ENCODE measurements at regions not wholly inside any gene's neighbourhood (a gene's known extent, or its start where the extent isn't known, plus 50 kb on each side); places are given as distances from the start of the nearest gene placed in this dataset.
"Not testable (repeated sequence)": the region's sequence is repeated elsewhere in the genome, so short reads cannot be mapped to it uniquely, and the experiment has no call there.

GRCh38 chr3:22371036-22371435 lies 620.0 kb upstream of the ZNF385D start:
- Histone ChIP-seq H3K4me3 (ENCODE audit: low read length) (no peak overlapping the region), H3K9me3 (ENCODE audit: control insufficient read depth, low read depth, low read length) (no peaks in the 10 kb centered on the region), H3K4me1 (ENCODE audit: control insufficient read depth, insufficient read depth, low read length) (no peaks in the 10 kb centered on the region), H3K27me3 (ENCODE audit: control insufficient read depth, insufficient read depth, low read length) (peaks cover 30% of the 10 kb centered on the region), H3K36me3 (ENCODE audit: control insufficient read depth, insufficient read depth, low read length) (no peaks in the 10 kb centered on the region), H3K27ac (ENCODE audit: low read length) (no peak overlapping the region)
- no CpG with 5 or more reads among the region's 8 CpGs for WGBS (ENCODE audit: insufficient coverage, low lambda C conversion rate)
- no peak for DNase-seq

DNA sequence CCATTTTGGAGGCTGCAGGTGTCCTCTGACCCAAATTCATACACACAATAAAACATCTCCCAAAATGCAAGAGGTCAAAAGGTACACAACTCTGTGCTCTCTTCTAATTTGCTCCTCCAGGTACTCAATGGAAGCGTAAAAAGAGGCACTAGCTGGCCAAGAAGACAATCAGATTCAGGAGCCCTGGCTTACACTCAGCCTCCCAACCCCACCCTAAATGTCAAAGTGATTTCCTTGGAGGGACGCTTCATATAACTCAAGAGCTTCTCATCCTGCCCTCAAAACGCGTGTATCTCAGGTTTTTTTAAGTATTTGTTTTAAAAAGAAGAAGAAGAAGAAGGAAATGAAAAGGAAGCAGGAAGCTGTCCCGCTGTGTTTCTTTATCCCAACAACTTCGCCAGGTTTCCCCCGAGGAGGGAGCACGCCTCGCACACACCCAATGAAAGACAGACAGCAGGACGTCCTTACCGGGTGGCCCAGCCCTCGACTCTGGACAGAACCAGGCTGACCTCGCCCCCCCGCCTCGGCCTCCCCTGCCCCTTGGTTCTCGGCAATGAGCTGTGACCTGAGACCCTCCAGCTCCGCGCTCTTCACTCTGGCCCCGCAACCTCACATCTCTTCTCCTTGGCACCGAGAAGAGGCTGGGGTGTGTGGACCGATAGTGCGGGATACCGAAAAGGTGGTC lies 620.7 kb upstream of the ZNF385D start:
- 30% methylated on average over 2 of the region's 23 CpGs for WGBS (ENCODE audit: insufficient coverage, low lambda C conversion rate)
- Histone ChIP-seq H3K27me3 (ENCODE audit: control insufficient read depth, insufficient read depth, low read length) (peaks cover 30% of the 10 kb centered on the region), H3K9me3 (ENCODE audit: control insufficient read depth, low read depth, low read length) (no peaks in the 10 kb centered on the region), H3K4me3 (ENCODE audit: low read length) (peak overlapping the region; percentile 23), H3K27ac (ENCODE audit: low read length) (no peak overlapping the region), H3K36me3 (ENCODE audit: control insufficient read depth, insufficient read depth, low read length) (no peaks in the 10 kb centered on the region), H3K4me1 (ENCODE audit: control insufficient read depth, insufficient read depth, low read length) (no peaks in the 10 kb centered on the region)
- no peak for DNase-seq

GRCh38 chr3:22372292-22373062 lies 621.5 kb upstream of the ZNF385D start:
- Histone ChIP-seq H3K27ac (ENCODE audit: low read length) (no peak overlapping the region), H3K4me3 (ENCODE audit: low read length) (peak overlapping the region; percentile 23), H3K9me3 (ENCODE audit: control insufficient read depth, low read depth, low read length) (no peaks in the 10 kb centered on the region), H3K36me3 (ENCODE audit: control insufficient read depth, insufficient read depth, low read length) (no peaks in the 10 kb centered on the region), H3K4me1 (ENCODE audit: control insufficient read depth, insufficient read depth, low read length) (no peaks in the 10 kb centered on the region), H3K27me3 (ENCODE audit: control insufficient read depth, insufficient read depth, low read length) (peaks cover 30% of the 10 kb centered on the region)
- peak in 1 of 2 donors; percentile 9 for DNase-seq
- 27% methylated on average over 4 of the region's 74 CpGs for WGBS (ENCODE audit: insufficient coverage, low lambda C conversion rate)

DNA sequence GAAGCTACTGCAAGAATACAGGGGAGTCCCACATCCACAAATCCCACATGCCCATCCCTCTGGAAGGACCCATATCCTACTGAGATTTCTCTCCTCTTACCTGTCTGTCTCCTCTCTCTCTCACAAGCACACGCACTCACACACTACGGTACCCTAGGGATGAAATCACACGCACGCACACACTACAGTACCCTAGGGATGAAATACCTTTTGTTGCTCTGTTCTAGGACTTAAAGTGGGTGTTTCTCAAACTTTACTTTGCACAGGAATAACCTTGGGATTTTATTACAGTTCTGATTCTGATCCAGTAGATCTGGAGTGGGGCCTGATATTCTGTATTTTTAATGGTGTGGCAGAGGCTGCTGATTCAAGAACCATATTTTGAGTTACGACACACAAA lies 622.2 kb upstream of the ZNF385D start:
- Histone ChIP-seq H3K27ac (ENCODE audit: low read length) (no peak overlapping the region), H3K36me3 (ENCODE audit: control insufficient read depth, insufficient read depth, low read length) (no peaks in the 10 kb centered on the region), H3K9me3 (ENCODE audit: control insufficient read depth, low read depth, low read length) (no peaks in the 10 kb centered on the region), H3K4me3 (ENCODE audit: low read length) (no peak overlapping the region), H3K27me3 (ENCODE audit: control insufficient read depth, insufficient read depth, low read length) (peaks cover 30% of the 10 kb centered on the region), H3K4me1 (ENCODE audit: control insufficient read depth, insufficient read depth, low read length) (no peaks in the 10 kb centered on the region)
- WGBS (ENCODE audit: insufficient coverage, low lambda C conversion rate) = no CpG with 5 or more reads among the region's 5 CpGs
- DNase-seq = no peak

DNA sequence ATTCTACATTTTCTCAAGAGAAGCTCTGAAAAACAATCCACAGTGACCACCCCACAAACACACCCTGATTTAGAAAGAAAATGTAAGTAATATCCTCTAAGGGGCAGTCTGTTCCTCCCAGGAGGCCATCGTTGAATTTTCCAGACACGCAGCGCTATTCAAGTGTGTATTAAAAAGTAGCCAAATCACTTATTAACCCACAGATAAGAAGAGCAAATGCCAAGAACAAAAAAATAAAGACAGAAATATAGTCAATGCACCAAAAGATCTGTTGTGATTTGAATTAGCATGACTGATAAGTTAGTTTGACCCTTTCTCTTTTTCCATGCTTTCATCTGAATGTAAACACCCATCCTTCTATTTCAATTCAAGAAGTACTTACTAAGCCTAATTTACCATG lies 622.8 kb upstream of the ZNF385D start:
- Histone ChIP-seq H3K27ac (ENCODE audit: low read length) (no peak overlapping the region), H3K4me1 (ENCODE audit: control insufficient read depth, insufficient read depth, low read length) (no peaks in the 10 kb centered on the region), H3K27me3 (ENCODE audit: control insufficient read depth, insufficient read depth, low read length) (peaks cover 30% of the 10 kb centered on the region), H3K4me3 (ENCODE audit: low read length) (no peak overlapping the region), H3K9me3 (ENCODE audit: control insufficient read depth, low read depth, low read length) (no peaks in the 10 kb centered on the region), H3K36me3 (ENCODE audit: control insufficient read depth, insufficient read depth, low read length) (no peaks in the 10 kb centered on the region)
- DNase-seq = no peak
- WGBS (ENCODE audit: insufficient coverage, low lambda C conversion rate) = 90% methylated on average over 2 of the region's 3 CpGs

- H3K27me3 ChIP-seq (ENCODE audit: control insufficient read depth, insufficient read depth, low read length) = peaks cover 14% of the 10 kb centered on the region
- DNase-seq = no peak
- no peaks in the 10 kb centered on the region for H3K4me1 ChIP-seq (ENCODE audit: control insufficient read depth, insufficient read depth, low read length)
- no peak overlapping the region for H3K27ac ChIP-seq (ENCODE audit: low read length)
- H3K9me3 ChIP-seq (ENCODE audit: control insufficient read depth, low read depth, low read length) = no peaks in the 10 kb centered on the region
- no peak overlapping the region for H3K4me3 ChIP-seq (ENCODE audit: low read length)
- H3K36me3 ChIP-seq (ENCODE audit: control insufficient read depth, insufficient read depth, low read length) = no peaks in the 10 kb centered on the region
Measured at GRCh38 chr3:22377421-22377820, 626.4 kb upstream of the ZNF385D start.

- DNase-seq = no peak
- no peak overlapping the region for H3K4me3 ChIP-seq (ENCODE audit: low read length)
- no peaks in the 10 kb centered on the region for H3K36me3 ChIP-seq (ENCODE audit: control insufficient read depth, insufficient read depth, low read length)
- H3K27me3 ChIP-seq (ENCODE audit: control insufficient read depth, insufficient read depth, low read length) = peaks cover 4% of the 10 kb centered on the region
- H3K4me1 ChIP-seq (ENCODE audit: control insufficient read depth, insufficient read depth, low read length) = no peaks in the 10 kb centered on the region
- no peak overlapping the region for H3K27ac ChIP-seq (ENCODE audit: low read length)
- H3K9me3 ChIP-seq (ENCODE audit: control insufficient read depth, low read depth, low read length) = no peaks in the 10 kb centered on the region
Measured at GRCh38 chr3:22378869-22379268, 627.9 kb upstream of the ZNF385D start.

DNA sequence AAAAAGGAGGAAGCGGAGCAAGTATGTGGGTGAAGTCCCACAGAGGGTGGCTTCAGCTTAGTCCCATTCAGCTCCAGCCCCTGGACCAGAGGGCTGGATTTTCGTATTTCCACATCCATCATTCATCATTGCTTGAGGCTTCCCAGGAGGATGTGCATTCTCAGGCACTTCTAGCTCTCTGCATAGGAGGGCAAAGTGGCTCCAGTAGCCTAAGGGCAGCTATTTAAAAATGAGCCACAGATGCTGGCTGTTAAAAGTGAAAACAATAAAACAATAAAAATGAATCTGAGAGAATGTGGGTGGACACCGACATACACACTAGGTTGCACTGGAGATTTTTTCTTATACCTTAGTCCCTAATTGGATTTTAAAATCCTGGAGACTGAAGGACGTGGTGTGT lies 629.2 kb upstream of the ZNF385D start:
- no peak overlapping the region for H3K4me3 ChIP-seq (ENCODE audit: low read length)
- WGBS (ENCODE audit: insufficient coverage, low lambda C conversion rate) = 40% methylated on average over 1 of the region's 4 CpGs

GRCh38 chr3:22381564-22381963 lies 630.6 kb upstream of the ZNF385D start:
- not testable (repeated sequence) for H3K27ac ChIP-seq (ENCODE audit: low read length); H3K36me3 ChIP-seq (ENCODE audit: control insufficient read depth, insufficient read depth, low read length); H3K27me3 ChIP-seq (ENCODE audit: control insufficient read depth, insufficient read depth, low read length); H3K4me3 ChIP-seq (ENCODE audit: low read length); H3K9me3 ChIP-seq (ENCODE audit: control insufficient read depth, low read depth, low read length); H3K4me1 ChIP-seq (ENCODE audit: control insufficient read depth, insufficient read depth, low read length)
- no CpG with 5 or more reads among the region's 10 CpGs for WGBS (ENCODE audit: insufficient coverage, low lambda C conversion rate)
- peak in 1 of 2 donors; percentile 6 for DNase-seq

More for the DNA sequence above, 629.2 kb upstream of the ZNF385D start:
- Histone ChIP-seq H3K27ac (ENCODE audit: low read length) (no peak overlapping the region), H3K4me1 (ENCODE audit: control insufficient read depth, insufficient read depth, low read length) (no peaks in the 10 kb centered on the region), H3K36me3 (ENCODE audit: control insufficient read depth, insufficient read depth, low read length) (no peaks in the 10 kb centered on the region), H3K9me3 (ENCODE audit: control insufficient read depth, low read depth, low read length) (no peaks in the 10 kb centered on the region), H3K27me3 (ENCODE audit: control insufficient read depth, insufficient read depth, low read length) (no peaks in the 10 kb centered on the region)
- DNase-seq = no peak

DNA sequence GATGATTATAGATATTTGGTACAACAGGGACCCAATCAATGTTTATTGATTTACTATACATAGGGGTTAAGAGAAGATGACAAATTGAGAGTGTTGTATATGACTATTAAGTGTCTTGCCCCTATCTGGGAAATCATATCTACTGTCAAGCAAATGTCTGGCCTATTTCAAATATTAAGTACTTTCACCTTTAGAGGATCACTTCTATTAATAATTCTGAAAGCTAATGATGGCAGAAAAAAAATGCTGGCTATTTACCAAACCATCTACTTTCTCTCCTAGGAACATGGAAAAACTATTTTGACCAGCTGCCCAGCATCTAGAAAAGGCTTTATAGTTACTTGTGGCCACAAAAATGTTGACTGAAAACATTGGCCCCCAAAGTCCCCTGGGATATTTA lies 632.3 kb upstream of the ZNF385D start:
- no peaks in the 10 kb centered on the region for H3K36me3 ChIP-seq (ENCODE audit: control insufficient read depth, insufficient read depth, low read length)
- no peak overlapping the region for H3K27ac ChIP-seq (ENCODE audit: low read length)
- no peaks in the 10 kb centered on the region for H3K27me3 ChIP-seq (ENCODE audit: control insufficient read depth, insufficient read depth, low read length)
- DNase-seq = no peak
- no peak overlapping the region for H3K4me3 ChIP-seq (ENCODE audit: low read length)
- no peaks in the 10 kb centered on the region for H3K4me1 ChIP-seq (ENCODE audit: control insufficient read depth, insufficient read depth, low read length)
- H3K9me3 ChIP-seq (ENCODE audit: control insufficient read depth, low read depth, low read length) = no peaks in the 10 kb centered on the region

GRCh38 chr3:22386107-22386506 lies 635.1 kb upstream of the ZNF385D start:
- no peak for DNase-seq
- Histone ChIP-seq H3K4me1 (ENCODE audit: control insufficient read depth, insufficient read depth, low read length) (no peaks in the 10 kb centered on the region), H3K36me3 (ENCODE audit: control insufficient read depth, insufficient read depth, low read length) (no peaks in the 10 kb centered on the region), H3K27me3 (ENCODE audit: control insufficient read depth, insufficient read depth, low read length) (no peaks in the 10 kb centered on the region), H3K9me3 (ENCODE audit: control insufficient read depth, low read depth, low read length) (no peaks in the 10 kb centered on the region), H3K27ac (ENCODE audit: low read length) (no peak overlapping the region), H3K4me3 (ENCODE audit: low read length) (no peak overlapping the region)
- no CpG with 5 or more reads among the region's 2 CpGs for WGBS (ENCODE audit: insufficient coverage, low lambda C conversion rate)

Measured in large intestine (tissue), 3 donors.